GM21619 (cell line): ENCODE measurements at regions not wholly inside any gene's neighbourhood (a gene's known extent, or its start where the extent isn't known, plus 50 kb on each side); places are given as distances from the start of the nearest gene placed in this dataset.
"Not testable (repeated sequence)": the region's sequence is repeated elsewhere in the genome, so short reads cannot be mapped to it uniquely, and the experiment has no call there.

Experiments used
- ATAC-seq: cut with Tn5 transposase; IDR thresholded peaks from one replicate; pipeline ENCODE4 v1.9.1; 2021; ENCODE audit not compliant: unreplicated experiment

DNA sequence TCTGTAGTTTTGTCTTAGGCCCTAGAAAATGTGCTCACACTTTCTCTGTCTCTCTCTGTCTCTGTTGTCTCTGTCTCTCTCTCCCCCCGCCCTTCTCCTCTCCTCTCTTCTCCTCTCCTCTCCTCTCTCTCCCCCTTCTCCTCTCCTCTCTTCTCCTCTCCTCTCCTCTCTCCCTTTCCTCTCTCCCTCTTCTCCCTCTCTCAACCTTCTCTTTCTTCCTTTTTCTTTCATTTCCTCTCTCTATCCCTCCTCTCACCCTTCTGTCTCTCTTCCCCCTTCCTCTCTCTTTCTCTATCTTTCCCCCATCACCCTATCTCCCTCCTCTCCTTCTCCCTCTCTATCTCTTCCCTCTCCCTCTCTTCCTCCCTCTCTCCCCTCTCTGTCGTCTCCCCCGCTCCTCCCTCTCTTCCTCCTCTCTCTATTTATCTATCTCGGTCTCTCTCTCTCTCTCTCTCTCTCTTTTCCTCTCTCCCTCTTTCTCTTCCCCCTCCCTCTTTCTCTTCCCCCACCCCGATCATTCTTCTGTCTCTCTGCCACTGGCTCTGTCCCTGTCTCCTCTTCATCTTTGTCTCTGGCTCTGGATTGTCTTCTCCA lies 107.2 kb upstream of the C16orf82 start:
- ATAC-seq: no peak

DNA sequence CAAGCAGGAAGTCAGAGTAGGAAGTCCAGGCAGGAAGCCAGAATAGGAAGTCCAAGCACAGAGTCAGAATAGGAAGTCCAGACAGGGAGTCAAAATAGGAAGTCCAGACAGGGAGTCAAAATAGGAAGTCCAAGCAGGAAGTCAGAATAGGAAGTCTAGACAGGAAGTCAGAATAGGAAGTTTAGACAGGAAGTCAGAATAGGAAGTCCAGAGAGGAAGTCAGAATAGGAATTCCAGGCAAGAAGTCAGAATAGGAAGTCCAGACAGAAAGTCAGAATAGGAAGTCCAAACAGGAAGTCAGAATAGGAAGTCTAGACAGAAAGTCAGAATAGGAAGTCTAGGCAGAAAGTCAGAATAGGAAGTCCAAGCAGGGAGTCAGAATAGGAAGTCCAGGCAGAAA lies 105.3 kb upstream of the C16orf82 start:
- ATAC-seq: no peak

DNA sequence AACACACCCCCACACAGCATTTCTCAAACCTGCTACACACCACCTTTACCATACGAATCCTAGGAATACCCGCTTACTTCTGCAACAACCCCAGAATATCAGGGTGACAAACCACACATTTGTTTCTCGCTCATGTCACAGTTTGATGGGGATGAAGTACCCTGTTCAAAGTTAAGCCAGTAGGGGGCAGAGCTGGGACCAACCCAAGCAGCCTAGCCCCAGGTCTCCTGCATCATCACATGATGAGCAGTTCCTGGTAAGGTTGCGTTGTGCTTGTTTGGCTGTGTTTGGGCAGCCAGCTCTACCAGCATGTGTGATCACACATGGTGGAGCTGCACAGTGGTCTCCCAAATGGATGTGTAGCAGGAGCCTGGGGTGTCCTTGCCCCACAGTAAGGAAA lies 103.6 kb upstream of the C16orf82 start:
- no peak for ATAC-seq

GRCh38 chr16:26969589-26970231 lies 97.0 kb upstream of the C16orf82 start:
- ATAC-seq: no peak

GRCh38 chr16:26970292-26970691 lies 96.4 kb upstream of the C16orf82 start:
- ATAC-seq: no peak

- ATAC-seq: no peak
Measured at GRCh38 chr16:26976873-26977272, 89.9 kb upstream of the C16orf82 start.

DNA sequence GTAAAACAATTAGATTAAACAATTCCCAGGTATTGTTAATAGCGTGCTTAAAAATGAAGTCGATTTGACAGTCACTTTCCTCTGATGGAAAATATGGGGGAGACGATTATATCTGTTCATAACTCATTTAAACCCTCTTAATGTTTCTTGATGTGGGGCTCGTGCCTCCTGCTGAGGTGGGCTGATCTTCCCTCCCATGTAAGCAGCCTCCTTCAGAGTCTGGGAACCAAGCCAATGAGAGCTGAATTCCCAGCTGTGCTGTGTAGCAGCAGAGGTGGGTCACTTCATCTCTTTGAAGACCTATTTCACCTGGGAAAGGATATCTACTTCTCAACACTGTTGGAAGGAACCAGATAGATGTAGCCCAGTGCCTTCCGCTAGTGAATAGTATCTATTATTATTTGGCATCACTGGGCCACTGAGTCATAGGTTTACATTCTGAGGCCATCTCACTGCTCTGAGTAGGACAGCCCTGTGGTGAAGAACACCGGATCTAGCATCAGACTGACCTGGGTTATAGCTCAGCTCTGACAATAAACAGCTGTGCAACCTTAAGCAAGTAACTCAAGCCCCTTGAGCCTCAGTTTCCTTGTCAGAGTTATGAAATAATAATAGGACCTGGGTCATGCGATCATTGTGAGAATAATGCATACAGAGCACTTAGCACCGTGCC lies 85.3 kb upstream of the C16orf82 start:
- no peak for ATAC-seq

DNA sequence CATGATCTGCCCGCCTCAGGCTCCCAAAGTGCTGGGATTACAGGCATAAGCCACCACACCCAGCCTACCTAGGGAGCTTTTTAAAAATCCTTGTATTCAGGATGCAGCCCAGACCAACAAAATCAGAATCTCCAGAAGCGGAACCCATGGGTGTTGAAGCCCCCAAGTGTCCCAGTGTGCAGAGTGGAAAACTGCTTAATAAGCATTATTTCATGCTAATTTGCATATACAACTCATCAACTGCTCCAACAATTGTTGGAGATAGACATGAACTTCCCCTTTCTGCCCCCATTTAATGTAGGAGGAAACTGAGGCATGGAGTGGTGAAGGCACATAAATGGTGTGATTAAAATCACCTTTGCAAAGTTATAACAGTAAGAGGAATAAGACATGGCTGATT lies 84.3 kb upstream of the C16orf82 start:
- no peak for ATAC-seq

DNA sequence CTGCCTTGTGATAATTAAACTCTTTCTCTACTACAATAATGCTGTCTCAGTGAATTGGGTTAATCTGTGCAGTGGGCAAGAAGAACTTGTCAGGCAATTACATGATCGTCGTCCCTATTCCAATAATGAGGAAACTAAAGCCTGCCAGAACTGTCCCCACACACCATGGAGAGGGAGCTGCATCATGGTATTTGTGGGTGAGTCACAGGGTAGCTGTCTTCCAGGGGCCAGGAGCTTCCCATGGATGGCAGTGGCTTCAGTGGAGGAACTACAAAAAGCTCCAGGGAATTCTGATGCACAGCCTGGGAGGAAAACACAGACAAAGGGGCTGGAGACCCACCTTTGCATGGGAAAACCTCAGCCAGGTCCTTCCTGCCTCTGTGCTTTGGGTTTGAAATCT lies 83.3 kb upstream of the C16orf82 start:
- no peak for ATAC-seq

- ATAC-seq: no peak
Measured at GRCh38 chr16:26985100-26986065, 81.3 kb upstream of the C16orf82 start.

DNA sequence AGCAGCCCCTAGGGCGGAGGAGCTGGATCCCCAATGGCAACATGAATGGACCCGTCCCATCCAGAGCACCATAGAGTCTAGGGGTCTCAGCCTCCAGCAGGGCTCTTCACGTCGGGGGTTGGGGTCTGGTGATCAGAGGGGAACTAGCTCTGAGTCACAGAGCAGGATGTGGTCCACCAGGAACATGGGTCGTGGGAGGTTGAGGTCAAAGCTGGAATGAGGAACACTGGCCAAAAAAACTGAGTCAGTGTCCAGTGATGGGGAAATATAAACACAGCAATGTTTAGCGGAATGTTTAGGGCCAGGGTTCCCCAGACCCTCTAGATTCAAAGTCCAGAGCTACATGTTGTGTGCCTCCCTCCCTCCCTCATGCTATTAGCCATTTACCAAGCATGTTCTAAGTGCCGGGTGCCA lies 79.1 kb upstream of the C16orf82 start:
- no peak for ATAC-seq

GRCh38 chr16:26988186-26988585 lies 78.5 kb upstream of the C16orf82 start:
- no peak for ATAC-seq

GRCh38 chr16:26990384-26991120 lies 76.2 kb upstream of the C16orf82 start:
- not testable (repeated sequence) for ATAC-seq

- ATAC-seq: no peak
Measured at GRCh38 chr16:26992666-26993349, 73.9 kb upstream of the C16orf82 start.

- no peak for ATAC-seq
Measured at GRCh38 chr16:26993511-26993910, 73.2 kb upstream of the C16orf82 start.

- ATAC-seq: no peak
Measured at GRCh38 chr16:26993963-26994362, 72.8 kb upstream of the C16orf82 start.

DNA sequence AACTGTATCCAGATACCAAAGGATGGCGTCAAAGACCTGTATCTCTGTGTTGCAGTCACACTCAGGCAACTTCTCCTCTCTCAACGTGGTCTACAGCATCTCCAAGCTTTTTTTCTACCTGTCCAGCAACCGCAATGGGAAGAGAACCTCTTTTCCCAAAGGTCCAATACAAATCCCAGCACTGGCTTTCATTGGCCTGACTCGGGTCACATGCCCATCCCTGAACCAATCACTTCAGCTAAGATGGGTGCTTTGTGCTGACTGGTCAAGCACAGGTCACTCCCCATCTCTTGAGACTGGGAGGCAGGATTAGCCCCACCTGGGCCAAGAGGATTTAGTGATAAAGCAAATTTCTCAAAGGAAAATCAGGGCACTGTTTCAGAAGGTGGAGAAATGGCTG lies 71.2 kb upstream of the C16orf82 start:
- no peak for ATAC-seq

- no peak for ATAC-seq
Measured at GRCh38 chr16:27005386-27005785, 61.3 kb upstream of the C16orf82 start.
